ENCODE measurements at regions not wholly inside any gene's neighbourhood (a gene's known extent, or its start where the extent isn't known, plus 50 kb on each side); places are given as distances from the start of the nearest gene placed in this dataset.

- H3K4me3 ChIP-seq (ENCODE audit: low read depth, low read length): no peak overlapping the region
- no peak for TF ChIP-seq CTCF (IDR thresholded peaks at IDR 0.05; ENCODE audit: low read depth, low read length)
Observed at GRCh38 chr2:217314021-217314460, 454.2 kb upstream of the TNP1 start.

GRCh38 chr2:217313386-217313785, 453.5 kb upstream of the TNP1 start:
- no peak overlapping the region for H3K4me3 ChIP-seq (ENCODE audit: low read depth, low read length)
- TF ChIP-seq CTCF (IDR thresholded peaks at IDR 0.05; ENCODE audit: low read depth, low read length): no peak

- no peak for TF ChIP-seq CTCF (IDR thresholded peaks at IDR 0.05; ENCODE audit: low read depth, low read length)
- no peak overlapping the region for H3K4me3 ChIP-seq (ENCODE audit: low read depth, low read length)
Observed at GRCh38 chr2:217309056-217309455, 449.2 kb upstream of the TNP1 start.

GRCh38 chr2:217307023-217307422, 447.2 kb upstream of the TNP1 start:
- H3K4me3 ChIP-seq (ENCODE audit: low read depth, low read length): no peak overlapping the region
- TF ChIP-seq CTCF (IDR thresholded peaks at IDR 0.05; ENCODE audit: low read depth, low read length): no peak

- H3K4me3 ChIP-seq (ENCODE audit: low read depth, low read length): no peak overlapping the region
- no peak for TF ChIP-seq CTCF (IDR thresholded peaks at IDR 0.05; ENCODE audit: low read depth, low read length)
Observed at GRCh38 chr2:217305882-217306281, 446.0 kb upstream of the TNP1 start.

GRCh38 chr2:217304582-217304981, 444.7 kb upstream of the TNP1 start:
- no peak for TF ChIP-seq CTCF (IDR thresholded peaks at IDR 0.05; ENCODE audit: low read depth, low read length)
- no peak overlapping the region for H3K4me3 ChIP-seq (ENCODE audit: low read depth, low read length)

- no peak overlapping the region for H3K4me3 ChIP-seq (ENCODE audit: low read depth, low read length)
- no peak for TF ChIP-seq CTCF (IDR thresholded peaks at IDR 0.05; ENCODE audit: low read depth, low read length)
Observed at GRCh38 chr2:217302856-217303255, 443.0 kb upstream of the TNP1 start.

Data from WI38 (cell line).